Renal pelvis (tissue), 1 donor: ENCODE measurements at regions not wholly inside any gene's neighbourhood (a gene's known extent, or its start where the extent isn't known, plus 50 kb on each side); places are given as distances from the start of the nearest gene placed in this dataset.

Experiments used
- DNase-seq: peaks from one replicate; pipeline ENCODE4 v3.0.0-alpha.2; 2013

GRCh38 chr4:35966566-35966965, 277.7 kb downstream of the ARAP2 start:
- no peak for DNase-seq

GRCh38 chr4:35970366-35970960, 273.9 kb downstream of the ARAP2 start:
- DNase-seq, result no peak

- no peak for DNase-seq
These were observed 271.5 kb downstream of the ARAP2 start for GRCh38 chr4:35972814-35973213.

- no peak for DNase-seq
These were observed 268.5 kb downstream of the ARAP2 start for GRCh38 chr4:35975617-35976355.

GRCh38 chr4:35978551-35978950, 265.8 kb downstream of the ARAP2 start:
- DNase-seq, result no peak

- no peak for DNase-seq
These were observed 262.0 kb downstream of the ARAP2 start for GRCh38 chr4:35982318-35982717.

GRCh38 chr4:35986537-35986936, 257.8 kb downstream of the ARAP2 start:
- no peak for DNase-seq

- no peak for DNase-seq
These were observed 250.7 kb downstream of the ARAP2 start for GRCh38 chr4:35993606-35994005.

- no peak for DNase-seq
These were observed 243.3 kb downstream of the ARAP2 start for GRCh38 chr4:36000941-36001557.

- DNase-seq, result no peak
These were observed 241.3 kb downstream of the ARAP2 start for GRCh38 chr4:36003051-36003450.

- no peak for DNase-seq
These were observed 240.0 kb downstream of the ARAP2 start for GRCh38 chr4:36004204-36004851.

- no peak for DNase-seq
These were observed 238.1 kb downstream of the ARAP2 start for GRCh38 chr4:36006226-36006625.

- DNase-seq, result no peak
These were observed 233.9 kb downstream of the ARAP2 start for GRCh38 chr4:36010397-36010929.

- no peak for DNase-seq
These were observed 232.9 kb downstream of the ARAP2 start for GRCh38 chr4:36011381-36011780.

GRCh38 chr4:36012503-36012902, 231.8 kb downstream of the ARAP2 start:
- no peak for DNase-seq

GRCh38 chr4:36013206-36013605, 231.1 kb downstream of the ARAP2 start:
- no peak for DNase-seq
